ENCODE measurements at regions not wholly inside any gene's neighbourhood (a gene's known extent, or its start where the extent isn't known, plus 50 kb on each side); places are given as distances from the start of the nearest gene placed in this dataset.

DNA sequence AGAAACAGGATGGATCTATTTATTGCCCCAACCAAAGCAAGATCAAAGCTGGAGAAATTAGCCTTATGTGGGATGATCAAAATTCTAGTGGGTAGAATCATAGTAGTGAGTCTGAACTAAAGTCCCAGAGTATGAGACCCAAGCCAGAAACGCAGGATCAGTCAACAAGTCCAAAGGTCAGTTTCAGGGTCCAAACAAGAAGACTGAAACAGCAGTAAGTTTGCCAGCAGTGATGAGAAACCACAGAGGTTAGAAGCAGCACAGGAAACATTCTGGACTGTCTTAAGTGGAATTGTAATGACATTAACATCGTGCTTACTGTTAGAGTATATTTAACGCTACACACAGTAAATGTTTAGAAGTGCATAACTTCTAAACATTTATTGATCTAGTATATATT, 251.0 kb downstream of the LRRIQ3 start:
- H3K9ac ChIP-seq (ENCODE audit: low read length), result no peak overlapping the region
- no peaks in the 10 kb centered on the region for H4K20me1 ChIP-seq (ENCODE audit: insufficient read depth)

DNA sequence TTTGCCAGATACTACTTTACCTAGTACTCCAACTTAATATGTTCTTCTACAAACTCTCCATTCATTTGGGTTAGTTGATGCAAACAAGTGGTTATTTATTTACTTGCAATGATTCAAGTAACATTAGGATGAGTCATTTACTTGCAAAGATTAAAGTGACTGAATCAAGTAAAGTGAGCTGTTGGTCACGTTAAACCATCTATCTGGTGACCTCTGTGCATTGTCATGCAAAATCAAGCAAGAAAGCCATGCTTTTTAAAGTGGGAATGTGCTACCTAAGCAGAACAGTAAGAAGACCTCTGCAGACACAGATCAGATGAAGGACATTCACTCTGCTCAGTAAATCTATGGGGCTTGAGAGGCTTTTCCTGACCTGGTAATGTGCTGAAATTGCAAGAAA, 254.7 kb downstream of the LRRIQ3 start:
- no peak overlapping the region for H3K4me3 ChIP-seq (ENCODE audit: low read length)
- no peak overlapping the region for H3K27ac ChIP-seq (ENCODE audit: low read length)
- TF ChIP-seq, protein P1, sequence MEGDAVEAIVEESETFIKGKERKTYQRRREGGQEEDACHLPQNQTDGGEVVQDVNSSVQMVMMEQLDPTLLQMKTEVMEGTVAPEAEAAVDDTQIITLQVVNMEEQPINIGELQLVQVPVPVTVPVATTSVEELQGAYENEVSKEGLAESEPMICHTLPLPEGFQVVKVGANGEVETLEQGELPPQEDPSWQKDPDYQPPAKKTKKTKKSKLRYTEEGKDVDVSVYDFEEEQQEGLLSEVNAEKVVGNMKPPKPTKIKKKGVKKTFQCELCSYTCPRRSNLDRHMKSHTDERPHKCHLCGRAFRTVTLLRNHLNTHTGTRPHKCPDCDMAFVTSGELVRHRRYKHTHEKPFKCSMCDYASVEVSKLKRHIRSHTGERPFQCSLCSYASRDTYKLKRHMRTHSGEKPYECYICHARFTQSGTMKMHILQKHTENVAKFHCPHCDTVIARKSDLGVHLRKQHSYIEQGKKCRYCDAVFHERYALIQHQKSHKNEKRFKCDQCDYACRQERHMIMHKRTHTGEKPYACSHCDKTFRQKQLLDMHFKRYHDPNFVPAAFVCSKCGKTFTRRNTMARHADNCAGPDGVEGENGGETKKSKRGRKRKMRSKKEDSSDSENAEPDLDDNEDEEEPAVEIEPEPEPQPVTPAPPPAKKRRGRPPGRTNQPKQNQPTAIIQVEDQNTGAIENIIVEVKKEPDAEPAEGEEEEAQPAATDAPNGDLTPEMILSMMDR (IDR thresholded peaks at IDR 0.05; ENCODE audit: poor library complexity, severe bottlenecking), result no peak
- TF ChIP-seq EZH2 (IDR thresholded peaks at IDR 0.05; ENCODE audit: borderline replicate concordance, insufficient read depth, low read length, poor library complexity, severe bottlenecking), result no peak
- TF ChIP-seq POLR2AphosphoS5 (IDR thresholded peaks at IDR 0.05), result no peak
- TF ChIP-seq RAD21 (conservative IDR thresholded peaks at IDR 0.05), result no peak
- no peak for TF ChIP-seq TAF1 (IDR thresholded peaks at IDR 0.05; ENCODE audit: low read depth)
- no peak for TF ChIP-seq MXI1 (conservative IDR thresholded peaks at IDR 0.05; ENCODE audit: poor library complexity, severe bottlenecking)
- TF ChIP-seq SMC3 (conservative IDR thresholded peaks at IDR 0.05; ENCODE audit: poor library complexity), result no peak
- H3K79me2 ChIP-seq (replicated peaks; ENCODE audit: insufficient read depth, low read length), result no peaks in the 10 kb centered on the region
- no peak overlapping the region for H3K4me2 ChIP-seq (ENCODE audit: low read length)
- H3K27me3 ChIP-seq (ENCODE audit: insufficient read depth, low read depth, low read length), result no peaks in the 10 kb centered on the region
- no peaks in the 10 kb centered on the region for H3K9me3 ChIP-seq (ENCODE audit: low read length)
- H2AFZ ChIP-seq (ENCODE audit: low read depth, low read length), result no peak overlapping the region
- no peak overlapping the region for H3K9ac ChIP-seq (ENCODE audit: low read length)
- no peaks in the 10 kb centered on the region for H3F3A ChIP-seq (ENCODE audit: insufficient read depth, low read length, poor library complexity, severe bottlenecking)
- H4K20me1 ChIP-seq (ENCODE audit: insufficient read depth), result no peaks in the 10 kb centered on the region
- no peaks in the 10 kb centered on the region for H3K9me2 ChIP-seq (ENCODE audit: insufficient read depth, low read length)
- H3K36me3 ChIP-seq (ENCODE audit: insufficient read depth, low read length), result no peaks in the 10 kb centered on the region

More for the DNA sequence above, 251.0 kb downstream of the LRRIQ3 start:
- Histone ChIP-seq H2AFZ (ENCODE audit: low read depth, low read length) (no peak overlapping the region), H3K27ac (ENCODE audit: low read length) (no peak overlapping the region), H3F3A (ENCODE audit: insufficient read depth, low read length, poor library complexity, severe bottlenecking) (no peaks in the 10 kb centered on the region), H3K27me3 (ENCODE audit: insufficient read depth, low read depth, low read length) (no peaks in the 10 kb centered on the region), H3K4me2 (ENCODE audit: low read length) (no peak overlapping the region), H3K4me3 (ENCODE audit: low read length) (no peak overlapping the region), H3K36me3 (ENCODE audit: insufficient read depth, low read length) (no peaks in the 10 kb centered on the region), H3K79me2 (replicated peaks; ENCODE audit: insufficient read depth, low read length) (no peaks in the 10 kb centered on the region), H3K9me2 (ENCODE audit: insufficient read depth, low read length) (no peaks in the 10 kb centered on the region), H3K9me3 (ENCODE audit: low read length) (no peaks in the 10 kb centered on the region)
- TF ChIP-seq TAF1 (IDR thresholded peaks at IDR 0.05; ENCODE audit: low read depth), result no peak

DNA sequence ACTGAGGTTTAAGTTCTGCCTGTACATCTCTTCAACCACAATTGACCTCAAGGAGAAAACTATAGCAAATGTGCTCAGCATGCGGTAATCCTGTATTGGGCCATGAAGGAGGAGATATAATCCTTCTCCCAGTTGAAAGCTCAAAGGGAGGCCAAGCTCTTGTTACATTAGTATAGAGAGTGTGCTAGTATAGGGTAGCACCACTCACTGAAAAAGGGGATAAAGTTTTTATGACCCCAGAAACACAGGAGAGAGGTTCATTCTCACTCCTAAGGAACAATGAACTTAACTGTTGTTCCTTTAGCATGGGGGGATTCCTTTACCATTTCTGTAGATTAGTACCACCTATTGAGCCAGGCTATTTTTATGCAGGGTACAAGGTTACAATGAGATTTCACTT, 267.7 kb downstream of the LRRIQ3 start:
- Histone ChIP-seq H3K9me3 (ENCODE audit: low read length) (no peaks in the 10 kb centered on the region), H4K20me1 (ENCODE audit: insufficient read depth) (no peaks in the 10 kb centered on the region), H3K27me3 (ENCODE audit: insufficient read depth, low read depth, low read length) (no peaks in the 10 kb centered on the region), H3K9me2 (ENCODE audit: insufficient read depth, low read length) (no peaks in the 10 kb centered on the region), H3K79me2 (replicated peaks; ENCODE audit: insufficient read depth, low read length) (no peaks in the 10 kb centered on the region), H3K27ac (ENCODE audit: low read length) (no peak overlapping the region), H3K4me3 (ENCODE audit: low read length) (no peak overlapping the region), H3K36me3 (ENCODE audit: insufficient read depth, low read length) (no peaks in the 10 kb centered on the region), H2AFZ (ENCODE audit: low read depth, low read length) (no peak overlapping the region), H3K4me2 (ENCODE audit: low read length) (no peak overlapping the region), H3K9ac (ENCODE audit: low read length) (no peak overlapping the region), H3F3A (ENCODE audit: insufficient read depth, low read length, poor library complexity, severe bottlenecking) (no peaks in the 10 kb centered on the region)
- TF ChIP-seq MXI1 (conservative IDR thresholded peaks at IDR 0.05; ENCODE audit: poor library complexity, severe bottlenecking), result no peak
- no peak for TF ChIP-seq RAD21 (conservative IDR thresholded peaks at IDR 0.05)
- no peak for TF ChIP-seq EZH2 (IDR thresholded peaks at IDR 0.05; ENCODE audit: borderline replicate concordance, insufficient read depth, low read length, poor library complexity, severe bottlenecking)
- TF ChIP-seq TAF1 (IDR thresholded peaks at IDR 0.05; ENCODE audit: low read depth), result no peak

DNA sequence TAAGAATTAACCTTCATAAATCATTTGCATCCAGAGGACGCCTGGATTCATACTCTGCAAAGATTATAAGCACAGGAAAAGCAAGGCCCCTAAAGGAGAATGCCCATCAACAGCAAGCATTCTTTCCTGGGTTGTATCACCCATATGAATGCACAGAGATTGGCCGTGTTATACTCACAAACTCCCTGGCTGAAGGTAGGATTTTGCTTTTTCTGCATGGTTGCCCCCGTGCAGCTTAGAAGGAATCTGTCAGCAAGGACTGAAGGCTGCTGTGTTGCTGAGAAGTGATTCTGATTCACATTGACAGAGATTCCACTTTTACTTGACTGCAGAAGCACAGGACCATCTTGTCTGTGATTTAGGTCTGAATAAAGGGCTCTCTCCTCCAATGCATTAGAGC, 283.0 kb downstream of the LRRIQ3 start:
- peak overlapping the region; percentile 53 for H3K4me3 ChIP-seq (ENCODE audit: low read length)
- peak overlapping the region; percentile 54 for H3K9ac ChIP-seq (ENCODE audit: low read length)
- TF ChIP-seq, protein P2, sequence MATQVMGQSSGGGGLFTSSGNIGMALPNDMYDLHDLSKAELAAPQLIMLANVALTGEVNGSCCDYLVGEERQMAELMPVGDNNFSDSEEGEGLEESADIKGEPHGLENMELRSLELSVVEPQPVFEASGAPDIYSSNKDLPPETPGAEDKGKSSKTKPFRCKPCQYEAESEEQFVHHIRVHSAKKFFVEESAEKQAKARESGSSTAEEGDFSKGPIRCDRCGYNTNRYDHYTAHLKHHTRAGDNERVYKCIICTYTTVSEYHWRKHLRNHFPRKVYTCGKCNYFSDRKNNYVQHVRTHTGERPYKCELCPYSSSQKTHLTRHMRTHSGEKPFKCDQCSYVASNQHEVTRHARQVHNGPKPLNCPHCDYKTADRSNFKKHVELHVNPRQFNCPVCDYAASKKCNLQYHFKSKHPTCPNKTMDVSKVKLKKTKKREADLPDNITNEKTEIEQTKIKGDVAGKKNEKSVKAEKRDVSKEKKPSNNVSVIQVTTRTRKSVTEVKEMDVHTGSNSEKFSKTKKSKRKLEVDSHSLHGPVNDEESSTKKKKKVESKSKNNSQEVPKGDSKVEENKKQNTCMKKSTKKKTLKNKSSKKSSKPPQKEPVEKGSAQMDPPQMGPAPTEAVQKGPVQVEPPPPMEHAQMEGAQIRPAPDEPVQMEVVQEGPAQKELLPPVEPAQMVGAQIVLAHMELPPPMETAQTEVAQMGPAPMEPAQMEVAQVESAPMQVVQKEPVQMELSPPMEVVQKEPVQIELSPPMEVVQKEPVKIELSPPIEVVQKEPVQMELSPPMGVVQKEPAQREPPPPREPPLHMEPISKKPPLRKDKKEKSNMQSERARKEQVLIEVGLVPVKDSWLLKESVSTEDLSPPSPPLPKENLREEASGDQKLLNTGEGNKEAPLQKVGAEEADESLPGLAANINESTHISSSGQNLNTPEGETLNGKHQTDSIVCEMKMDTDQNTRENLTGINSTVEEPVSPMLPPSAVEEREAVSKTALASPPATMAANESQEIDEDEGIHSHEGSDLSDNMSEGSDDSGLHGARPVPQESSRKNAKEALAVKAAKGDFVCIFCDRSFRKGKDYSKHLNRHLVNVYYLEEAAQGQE (IDR thresholded peaks at IDR 0.05; ENCODE audit: borderline replicate concordance), result peak; percentile 61
- TF ChIP-seq TAF1 (IDR thresholded peaks at IDR 0.05; ENCODE audit: low read depth) (no peak), POLR2AphosphoS5 (IDR thresholded peaks at IDR 0.05) (peak; percentile 44), EP300 (conservative IDR thresholded peaks at IDR 0.05; ENCODE audit: poor library complexity, severe bottlenecking) (peak; percentile 57), MXI1 (conservative IDR thresholded peaks at IDR 0.05; ENCODE audit: poor library complexity, severe bottlenecking) (no peak), SMC3 (conservative IDR thresholded peaks at IDR 0.05; ENCODE audit: poor library complexity) (no peak), EZH2 (IDR thresholded peaks at IDR 0.05; ENCODE audit: borderline replicate concordance, insufficient read depth, low read length, poor library complexity, severe bottlenecking) (no peak), RAD21 (conservative IDR thresholded peaks at IDR 0.05) (peak; percentile 27)
- TF ChIP-seq, protein P1 (IDR thresholded peaks at IDR 0.05; ENCODE audit: poor library complexity, severe bottlenecking), result no peak
- no peaks in the 10 kb centered on the region for H3K36me3 ChIP-seq (ENCODE audit: insufficient read depth, low read length)
- H3K4me2 ChIP-seq (ENCODE audit: low read length), result peak overlapping the region; percentile 66
- no peaks in the 10 kb centered on the region for H3K9me3 ChIP-seq (ENCODE audit: low read length)
- H2AFZ ChIP-seq (ENCODE audit: low read depth, low read length), result peak overlapping the region; percentile 43
- H3F3A ChIP-seq (ENCODE audit: insufficient read depth, low read length, poor library complexity, severe bottlenecking), result peaks cover 12% of the 10 kb centered on the region
- H4K20me1 ChIP-seq (ENCODE audit: insufficient read depth), result no peaks in the 10 kb centered on the region
- H3K9me2 ChIP-seq (ENCODE audit: insufficient read depth, low read length), result no peaks in the 10 kb centered on the region
- no peaks in the 10 kb centered on the region for H3K27me3 ChIP-seq (ENCODE audit: insufficient read depth, low read depth, low read length)
- H3K79me2 ChIP-seq (replicated peaks; ENCODE audit: insufficient read depth, low read length), result no peaks in the 10 kb centered on the region
- H3K27ac ChIP-seq (ENCODE audit: low read length), result peak overlapping the region; percentile 69
